ENCODE measurements at regions not wholly inside any gene's neighbourhood (a gene's known extent, or its start where the extent isn't known, plus 50 kb on each side); places are given as distances from the start of the nearest gene placed in this dataset.
"Not testable (repeated sequence)": the region's sequence is repeated elsewhere in the genome, so short reads cannot be mapped to it uniquely, and the experiment has no call there.

DNA sequence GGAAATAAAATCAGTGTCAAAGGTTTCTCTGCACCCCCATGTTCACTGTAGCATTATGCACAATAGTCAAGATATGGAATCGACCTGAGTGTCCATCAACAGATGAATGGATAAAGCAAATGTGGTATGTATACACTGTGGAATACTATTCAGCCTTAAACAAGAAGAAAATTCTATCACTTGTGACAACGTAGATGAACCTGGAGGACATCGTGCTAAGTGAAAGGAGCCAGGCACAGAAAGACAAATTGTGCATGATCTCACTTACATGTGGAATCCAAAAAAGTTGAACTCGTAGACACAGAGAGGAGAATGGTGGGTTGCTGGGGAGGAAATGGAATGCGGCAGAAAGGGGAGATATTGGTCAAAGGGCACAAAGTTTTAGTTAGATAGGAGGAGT is 136.3 kb upstream of the ESR1 start:
- DNase-seq (no peak), ATAC-seq (no peak)
- intact Hi-C loops (cut with DNase I, micrococcal nuclease), result no loop called here

DNA sequence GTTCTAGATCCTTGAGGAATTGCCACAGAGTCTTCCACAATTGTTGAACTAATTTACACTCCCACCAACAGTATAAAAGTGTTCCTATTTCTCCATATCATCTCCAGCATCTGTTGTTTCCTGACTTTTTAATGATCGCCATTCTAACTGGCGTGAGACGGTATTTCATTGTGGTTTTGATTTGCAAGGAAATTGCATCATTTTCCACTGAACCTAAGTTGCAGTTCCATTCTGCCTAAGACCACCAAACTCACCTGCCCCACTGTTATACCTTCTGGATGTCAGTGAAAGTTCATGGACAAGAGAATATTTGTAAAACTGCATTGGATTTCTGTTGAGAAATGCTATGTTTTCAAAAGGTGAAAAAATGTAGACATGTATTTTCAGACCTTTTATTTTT is 132.9 kb upstream of the ESR1 start:
- DNase-seq (no peak), ATAC-seq (no peak)
- intact Hi-C loops (cut with DNase I, micrococcal nuclease), result no loop called here

GRCh38 chr6:151675746-151676459 is 131.6 kb upstream of the ESR1 start:
- ATAC-seq (peak; percentile 83), DNase-seq (peak; percentile 28 to 52)
- intact Hi-C loops (cut with DNase I, micrococcal nuclease), result no loop called here

GRCh38 chr6:151676460-151676945 is 131.0 kb upstream of the ESR1 start:
- no peak for DNase-seq
- intact Hi-C loops (cut with DNase I, micrococcal nuclease), result no loop called here
- ATAC-seq, result no peak

DNA sequence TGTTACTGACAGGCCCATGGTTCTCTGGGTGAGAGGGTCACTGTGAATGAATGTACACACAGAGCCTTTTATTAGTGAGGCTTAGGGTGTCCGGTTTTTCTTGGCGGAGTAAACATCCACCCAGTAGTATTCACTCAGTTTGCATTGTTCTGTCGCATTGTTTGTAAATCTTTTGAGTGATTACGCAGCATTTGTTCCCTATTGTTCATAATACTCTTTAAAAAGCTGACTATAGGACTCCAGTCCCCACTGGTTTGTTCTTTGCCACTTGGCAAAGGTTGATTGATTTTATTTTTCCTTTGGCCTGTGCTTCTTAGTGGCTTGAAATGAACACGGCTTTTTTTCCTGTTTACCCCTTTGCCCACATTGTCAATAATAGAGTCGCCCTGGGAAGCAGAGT is 130.1 kb upstream of the ESR1 start:
- no peak for ATAC-seq
- intact Hi-C loops (cut with DNase I, micrococcal nuclease), result no loop called here
- no peak for DNase-seq

- DNase-seq (no peak), ATAC-seq (no peak)
- intact Hi-C loops (cut with DNase I, micrococcal nuclease), result no loop called here
Observed at GRCh38 chr6:151679081-151679480, 128.4 kb upstream of the ESR1 start.

DNA sequence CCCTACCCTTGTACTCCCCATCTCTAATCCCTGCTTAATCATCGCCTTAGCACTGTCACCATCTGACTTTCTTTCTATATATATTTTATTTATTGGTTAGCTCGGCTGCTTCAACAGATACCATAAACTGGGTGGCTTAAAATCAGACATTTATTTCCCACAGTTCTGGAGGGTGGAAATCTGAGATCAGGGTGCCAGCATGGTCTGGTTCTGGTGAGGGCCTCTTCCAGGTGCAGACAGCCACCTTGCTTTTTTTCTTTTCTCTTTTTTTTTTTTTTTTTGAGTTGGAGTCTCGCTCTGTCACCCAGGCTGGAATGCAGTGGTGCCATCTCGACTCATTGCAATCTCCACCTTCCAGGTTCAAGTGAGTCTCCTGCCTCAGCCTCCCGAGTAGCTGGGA is 127.5 kb upstream of the ESR1 start:
- DNase-seq (no peak), ATAC-seq (no peak)
- intact Hi-C loops (cut with DNase I, micrococcal nuclease), result no loop called here

DNA sequence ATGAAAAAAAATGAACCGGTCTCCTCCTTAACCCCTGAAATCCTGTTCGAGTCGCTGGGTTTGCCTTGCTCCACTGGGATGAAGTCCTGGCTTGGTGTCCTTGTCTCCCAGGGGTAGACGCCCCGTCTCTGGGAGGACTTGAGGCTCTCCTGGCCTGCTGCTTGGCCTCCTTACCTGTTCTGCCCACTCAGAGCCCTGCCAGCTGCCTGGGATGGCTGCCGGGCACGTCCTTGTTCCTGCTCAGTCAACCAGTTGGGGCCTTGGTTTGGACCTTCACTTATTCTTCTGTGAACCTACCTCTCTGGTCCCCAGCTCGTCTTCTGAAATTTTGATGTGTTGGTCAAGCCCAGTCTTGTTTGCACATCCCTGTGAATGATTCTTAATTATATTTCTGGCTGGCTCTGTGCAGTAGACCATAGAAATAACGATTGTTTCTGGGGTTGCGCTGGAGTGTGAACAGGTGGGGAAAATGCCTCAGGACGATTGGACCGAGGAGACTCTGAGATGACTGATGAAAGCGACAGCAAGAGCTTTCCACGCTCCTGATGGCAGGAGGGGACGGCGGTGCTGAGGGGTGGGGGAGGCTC is 126.5 kb upstream of the ESR1 start:
- DNase-seq, result no peak
- intact Hi-C loops (cut with DNase I, micrococcal nuclease), result no loop called here
- no peak for ATAC-seq

GRCh38 chr6:151681433-151682059 is 125.9 kb upstream of the ESR1 start:
- peak in 1 of 2 donors; percentile 11 for DNase-seq

GRCh38 chr6:151682251-151682650 is 125.2 kb upstream of the ESR1 start:
- intact Hi-C loops (cut with DNase I, micrococcal nuclease), result no loop called here
- DNase-seq (no peak), ATAC-seq (no peak)

More at GRCh38 chr6:151681433-151682059, 125.9 kb upstream of the ESR1 start:
- intact Hi-C loops (cut with DNase I, micrococcal nuclease), result no loop called here
- no peak for ATAC-seq

DNA sequence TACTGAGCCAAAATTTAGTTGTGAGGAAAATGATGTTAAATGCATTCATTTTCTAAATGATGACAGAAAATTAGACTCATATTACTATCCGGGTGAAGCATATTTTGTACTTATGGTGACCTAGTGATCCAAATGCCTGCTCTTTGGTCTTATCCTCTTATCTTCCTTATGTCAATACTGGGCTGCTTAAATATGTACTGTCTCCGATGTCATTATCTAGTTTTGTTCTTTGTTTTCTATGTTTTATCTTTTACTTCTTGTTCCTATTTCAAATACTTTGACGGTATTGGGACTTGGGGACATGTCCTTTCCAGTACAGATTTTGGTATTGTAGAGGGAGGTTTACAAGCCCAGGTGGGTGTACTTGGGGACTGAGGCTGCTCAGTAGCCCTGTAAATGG is 124.6 kb upstream of the ESR1 start:
- ATAC-seq, result no peak
- DNase-seq, result no peak

GRCh38 chr6:151683381-151683780 is 124.1 kb upstream of the ESR1 start:
- ATAC-seq (no peak), DNase-seq (no peak)
- intact Hi-C loops (cut with DNase I, micrococcal nuclease), result no loop called here

More for the DNA sequence above, 124.6 kb upstream of the ESR1 start:
- intact Hi-C loops (cut with DNase I, micrococcal nuclease), result no loop called here

- DNase-seq (no peak), ATAC-seq (no peak)
- intact Hi-C loops (cut with DNase I, micrococcal nuclease), result no loop called here
Observed at GRCh38 chr6:151689499-151690201, 117.8 kb upstream of the ESR1 start.

- ATAC-seq, result no peak
- intact Hi-C loops (cut with DNase I, micrococcal nuclease), result no loop called here
- DNase-seq, result no peak
Observed at GRCh38 chr6:151690303-151690702, 117.2 kb upstream of the ESR1 start.

- no peak for DNase-seq
- intact Hi-C loops (cut with DNase I, micrococcal nuclease), result no loop called here
- no peak for ATAC-seq
Observed at GRCh38 chr6:151690768-151691562, 116.5 kb upstream of the ESR1 start.

DNA sequence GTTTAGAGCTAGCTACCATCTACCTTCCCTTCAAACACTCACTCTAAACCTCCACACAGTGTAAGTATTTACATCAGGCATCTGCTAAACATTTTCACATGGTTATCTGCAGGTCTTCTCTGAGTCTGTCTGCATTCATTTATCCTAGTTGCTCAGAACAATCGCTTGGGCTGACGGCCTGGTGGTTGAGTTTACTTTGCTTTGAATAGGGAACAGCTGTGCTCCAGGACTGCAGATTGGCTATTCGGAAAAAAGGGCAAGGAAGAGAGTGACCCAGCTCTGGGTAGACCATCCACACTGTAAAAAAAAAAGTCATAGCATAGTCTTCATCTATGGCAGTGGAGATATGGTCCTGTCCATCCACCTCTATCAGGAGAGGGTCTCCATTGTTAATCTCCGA is 115.3 kb upstream of the ESR1 start:
- DNase-seq, result no peak
- intact Hi-C loops (cut with DNase I, micrococcal nuclease), result no loop called here
- no peak for ATAC-seq

DNA sequence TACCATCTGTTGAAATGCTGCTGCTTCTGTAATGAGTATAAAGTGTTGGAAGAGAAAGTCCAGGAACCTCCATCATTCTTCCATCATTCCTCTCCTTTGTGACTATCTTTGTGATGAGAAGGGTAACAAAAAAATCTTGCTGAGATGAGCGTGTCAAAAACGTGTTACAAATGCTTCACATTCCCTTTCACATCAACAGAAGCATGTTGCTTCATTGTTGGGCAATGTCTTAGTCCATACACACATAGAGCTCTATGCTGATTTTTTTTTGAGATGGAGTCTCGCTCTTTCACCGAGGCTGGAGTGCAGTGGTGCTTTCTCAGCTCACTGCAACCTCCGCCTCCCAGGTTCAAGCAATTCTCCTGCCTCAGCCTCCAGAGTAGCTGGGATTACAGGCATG is 114.1 kb upstream of the ESR1 start:
- intact Hi-C loops (cut with DNase I, micrococcal nuclease), result no loop called here
- ATAC-seq (no peak), DNase-seq (no peak)

GRCh38 chr6:151695156-151695555 is 112.3 kb upstream of the ESR1 start:
- DNase-seq (no peak), ATAC-seq (no peak)
- intact Hi-C loops (cut with DNase I, micrococcal nuclease), result no loop called here

DNA sequence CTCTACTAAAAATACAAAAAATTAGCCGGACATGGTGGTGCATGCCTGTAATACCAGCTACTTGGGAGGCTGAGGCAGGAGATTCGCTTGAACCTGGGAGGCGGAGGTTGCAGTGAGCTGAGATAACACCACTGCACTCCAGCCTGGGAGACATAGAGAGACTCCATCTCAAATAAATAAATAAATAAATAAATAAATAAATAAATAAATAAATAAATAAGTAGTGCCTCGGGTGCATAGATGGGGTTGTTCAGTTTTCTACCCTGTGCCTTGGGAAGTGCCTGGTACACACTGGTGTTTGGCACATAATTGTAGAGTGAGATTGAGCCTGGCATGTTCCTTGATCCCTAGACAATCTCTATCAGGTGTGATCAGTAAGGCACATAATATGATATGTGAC is 111.2 kb upstream of the ESR1 start:
- ATAC-seq; DNase-seq; intact Hi-C loops (cut with DNase I, micrococcal nuclease): not testable (repeated sequence)
